Thymus (tissue), 11 donors: ENCODE measurements at regions not wholly inside any gene's neighbourhood (a gene's known extent, or its start where the extent isn't known, plus 50 kb on each side); places are given as distances from the start of the nearest gene placed in this dataset.

Experiments used
- DNase-seq, 9 donors: peaks; one replicate each; pipeline ENCODE4 v3.0.0-alpha.2; 2013; ENCODE audit warnings: low spot score in 9 of 9, low read depth in 6 of 9, missing footprints in 1 of 9
- H3K27ac ChIP-seq, 2 donors: one replicate each; pipeline ENCODE4 v1.5.1; 2013; ENCODE audit warnings: control low read depth in 1 of 2, low read depth in 1 of 2, low read length in 1 of 2, mild to moderate bottlenecking in 1 of 2, moderate library complexity in 1 of 2
- H3K27me3 ChIP-seq, 2 donors: one replicate each; pipeline ENCODE4 v1.5.1; 2013; ENCODE audit warnings: low read length in 1 of 2; ENCODE audit not compliant: control insufficient read depth in 2 of 2, insufficient read depth in 1 of 2
- H3K36me3 ChIP-seq, 2 donors: one replicate each; pipeline ENCODE4 v1.5.1; 2013; ENCODE audit warnings: low read length in 1 of 2, mild to moderate bottlenecking in 1 of 2, moderate library complexity in 1 of 2; ENCODE audit not compliant: control insufficient read depth in 2 of 2, insufficient read depth in 2 of 2
- H3K4me1 ChIP-seq, 2 donors: one replicate each; pipeline ENCODE4 v1.5.1; 2013; ENCODE audit warnings: low read length in 2 of 2; ENCODE audit not compliant: control insufficient read depth in 2 of 2, insufficient read depth in 2 of 2
- H3K4me3 ChIP-seq, 2 donors: one replicate each; pipeline ENCODE4 v1.5.1; 2013; ENCODE audit warnings: low read length in 2 of 2, control low read depth in 1 of 2, mild to moderate bottlenecking in 1 of 2
- H3K9me3 ChIP-seq, 2 donors: one replicate each; pipeline ENCODE4 v1.5.1; 2013; ENCODE audit warnings: low read length in 1 of 2, mild to moderate bottlenecking in 1 of 2; ENCODE audit not compliant: control insufficient read depth in 2 of 2, insufficient read depth in 1 of 2
- WGBS: extraction: QIAGEN DNeasy Blood & Tissue Kit; methylation state at CpG from one replicate; pipeline ENCODE4 v1.1.7; 2013; 5-methylcytosine and 5-hydroxymethylcytosine counted together
- donor health status: healthy.

- H3K27me3 ChIP-seq: peaks cover 0 to 2% of the 10 kb centered on the region in 2 donors
- no peak overlapping the region for H3K27ac ChIP-seq
- no peaks in the 10 kb centered on the region for H3K36me3 ChIP-seq
- no peak overlapping the region for H3K4me3 ChIP-seq
- H3K9me3 ChIP-seq: no peaks in the 10 kb centered on the region
- 70% methylated on average over 6 of the region's 6 CpGs for WGBS
- no peak for DNase-seq
- H3K4me1 ChIP-seq: no peaks in the 10 kb centered on the region
These were observed 376.6 kb downstream of the EIPR1 start for GRCh38 chr2:3000968-3001367.

GRCh38 chr2:3000125-3000524 is 377.5 kb downstream of the EIPR1 start:
- no peaks in the 10 kb centered on the region for H3K9me3 ChIP-seq
- 91% methylated on average over 8 of the region's 8 CpGs for WGBS
- H3K27ac ChIP-seq: no peak overlapping the region
- H3K4me1 ChIP-seq: no peaks in the 10 kb centered on the region
- H3K4me3 ChIP-seq: no peak overlapping the region
- H3K27me3 ChIP-seq: peaks cover 0 to 2% of the 10 kb centered on the region in 2 donors
- no peak for DNase-seq
- H3K36me3 ChIP-seq: no peaks in the 10 kb centered on the region

GRCh38 chr2:2998971-2999370 is 378.6 kb downstream of the EIPR1 start:
- no peak for DNase-seq
- H3K36me3 ChIP-seq: no peaks in the 10 kb centered on the region
- H3K27me3 ChIP-seq: peaks cover 0 to 2% of the 10 kb centered on the region in 2 donors
- WGBS: 88% methylated on average over 9 of the region's 9 CpGs
- H3K27ac ChIP-seq: no peak overlapping the region
- no peaks in the 10 kb centered on the region for H3K4me1 ChIP-seq
- H3K9me3 ChIP-seq: no peaks in the 10 kb centered on the region
- H3K4me3 ChIP-seq: no peak overlapping the region

GRCh38 chr2:2993172-2993692 is 384.4 kb downstream of the EIPR1 start:
- H3K27ac ChIP-seq: no peak overlapping the region
- H3K27me3 ChIP-seq: no peaks in the 10 kb centered on the region
- no peaks in the 10 kb centered on the region for H3K36me3 ChIP-seq
- no peaks in the 10 kb centered on the region for H3K9me3 ChIP-seq
- DNase-seq: no peak
- H3K4me3 ChIP-seq: no peak overlapping the region
- 92% methylated on average over 9 of the region's 9 CpGs for WGBS
- no peaks in the 10 kb centered on the region for H3K4me1 ChIP-seq

GRCh38 chr2:2992634-2993033 is 385.0 kb downstream of the EIPR1 start:
- H3K27me3 ChIP-seq: no peaks in the 10 kb centered on the region
- WGBS: 16% methylated on average over 3 of the region's 3 CpGs
- DNase-seq: no peak
- no peaks in the 10 kb centered on the region for H3K9me3 ChIP-seq
- no peaks in the 10 kb centered on the region for H3K4me1 ChIP-seq
- H3K27ac ChIP-seq: no peak overlapping the region
- no peak overlapping the region for H3K4me3 ChIP-seq
- no peaks in the 10 kb centered on the region for H3K36me3 ChIP-seq

- H3K4me1 ChIP-seq: no peaks in the 10 kb centered on the region
- 89% methylated on average over 2 of the region's 2 CpGs for WGBS
- H3K9me3 ChIP-seq: no peaks in the 10 kb centered on the region
- H3K27ac ChIP-seq: no peak overlapping the region
- no peak overlapping the region for H3K4me3 ChIP-seq
- no peak for DNase-seq
- H3K27me3 ChIP-seq: no peaks in the 10 kb centered on the region
- no peaks in the 10 kb centered on the region for H3K36me3 ChIP-seq
These were observed 392.6 kb downstream of the EIPR1 start for GRCh38 chr2:2985020-2985419.

- no peak for DNase-seq
- no peaks in the 10 kb centered on the region for H3K27me3 ChIP-seq
- 97% methylated on average over 1 of the region's 1 CpG for WGBS
- no peak overlapping the region for H3K4me3 ChIP-seq
- no peaks in the 10 kb centered on the region for H3K9me3 ChIP-seq
- no peaks in the 10 kb centered on the region for H3K4me1 ChIP-seq
- no peaks in the 10 kb centered on the region for H3K36me3 ChIP-seq
- no peak overlapping the region for H3K27ac ChIP-seq
These were observed 396.6 kb downstream of the EIPR1 start for GRCh38 chr2:2981000-2981399.

GRCh38 chr2:2974982-2975381 is 402.6 kb downstream of the EIPR1 start:
- H3K36me3 ChIP-seq: no peaks in the 10 kb centered on the region
- H3K27me3 ChIP-seq: no peaks in the 10 kb centered on the region
- DNase-seq: no peak
- no peaks in the 10 kb centered on the region for H3K9me3 ChIP-seq
- no peak overlapping the region for H3K27ac ChIP-seq
- no peak overlapping the region for H3K4me3 ChIP-seq
- 94% methylated on average over 2 of the region's 2 CpGs for WGBS
- no peaks in the 10 kb centered on the region for H3K4me1 ChIP-seq

- WGBS: 86% methylated on average over 17 of the region's 17 CpGs
- DNase-seq: no peak
- Histone ChIP-seq H3K27me3 (no peaks in the 10 kb centered on the region), H3K9me3 (no peaks in the 10 kb centered on the region), H3K4me3 (no peak overlapping the region), H3K36me3 (no peaks in the 10 kb centered on the region), H3K27ac (no peak overlapping the region), H3K4me1 (no peaks in the 10 kb centered on the region)
These were observed 417.0 kb downstream of the EIPR1 start for GRCh38 chr2:2960441-2961133.
